GM20000 (cell line): ENCODE measurements at regions not wholly inside any gene's neighbourhood (a gene's known extent, or its start where the extent isn't known, plus 50 kb on each side); places are given as distances from the start of the nearest gene placed in this dataset.

Source experiments
- DNase-seq: peaks from one replicate; pipeline ENCODE4 v3.0.0; 2012; ENCODE audit warnings: low spot score
- TF ChIP-seq, protein P1 (sequence below): IDR thresholded peaks from 2 replicates; pipeline ENCODE4 v1.5.1; 2012; ENCODE audit warnings: mild to moderate bottlenecking, control low read depth; ENCODE audit errors: extremely low read depth, missing control alignments

DNA sequence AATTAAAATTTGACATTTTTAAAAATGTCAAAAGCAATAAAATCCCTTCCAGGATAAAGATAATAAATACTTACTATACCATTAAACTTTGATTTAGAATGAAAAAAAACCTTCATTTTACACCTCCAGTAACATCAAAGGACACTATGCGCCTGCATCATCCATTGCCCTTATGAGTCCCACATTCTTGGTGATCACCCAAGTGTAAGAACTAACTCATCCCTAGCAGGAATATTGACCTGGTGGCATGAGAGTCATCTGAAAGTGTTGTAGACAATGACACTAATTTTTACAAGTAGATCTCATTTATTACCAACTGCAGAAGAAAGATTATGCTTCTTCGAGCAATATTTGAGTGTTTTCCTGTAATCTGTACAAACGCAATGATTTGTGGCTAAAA is 1128.9 kb downstream of the EFNB2 start:
- DNase-seq = no peak
- TF ChIP-seq, protein P1, sequence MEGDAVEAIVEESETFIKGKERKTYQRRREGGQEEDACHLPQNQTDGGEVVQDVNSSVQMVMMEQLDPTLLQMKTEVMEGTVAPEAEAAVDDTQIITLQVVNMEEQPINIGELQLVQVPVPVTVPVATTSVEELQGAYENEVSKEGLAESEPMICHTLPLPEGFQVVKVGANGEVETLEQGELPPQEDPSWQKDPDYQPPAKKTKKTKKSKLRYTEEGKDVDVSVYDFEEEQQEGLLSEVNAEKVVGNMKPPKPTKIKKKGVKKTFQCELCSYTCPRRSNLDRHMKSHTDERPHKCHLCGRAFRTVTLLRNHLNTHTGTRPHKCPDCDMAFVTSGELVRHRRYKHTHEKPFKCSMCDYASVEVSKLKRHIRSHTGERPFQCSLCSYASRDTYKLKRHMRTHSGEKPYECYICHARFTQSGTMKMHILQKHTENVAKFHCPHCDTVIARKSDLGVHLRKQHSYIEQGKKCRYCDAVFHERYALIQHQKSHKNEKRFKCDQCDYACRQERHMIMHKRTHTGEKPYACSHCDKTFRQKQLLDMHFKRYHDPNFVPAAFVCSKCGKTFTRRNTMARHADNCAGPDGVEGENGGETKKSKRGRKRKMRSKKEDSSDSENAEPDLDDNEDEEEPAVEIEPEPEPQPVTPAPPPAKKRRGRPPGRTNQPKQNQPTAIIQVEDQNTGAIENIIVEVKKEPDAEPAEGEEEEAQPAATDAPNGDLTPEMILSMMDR = no peak

DNA sequence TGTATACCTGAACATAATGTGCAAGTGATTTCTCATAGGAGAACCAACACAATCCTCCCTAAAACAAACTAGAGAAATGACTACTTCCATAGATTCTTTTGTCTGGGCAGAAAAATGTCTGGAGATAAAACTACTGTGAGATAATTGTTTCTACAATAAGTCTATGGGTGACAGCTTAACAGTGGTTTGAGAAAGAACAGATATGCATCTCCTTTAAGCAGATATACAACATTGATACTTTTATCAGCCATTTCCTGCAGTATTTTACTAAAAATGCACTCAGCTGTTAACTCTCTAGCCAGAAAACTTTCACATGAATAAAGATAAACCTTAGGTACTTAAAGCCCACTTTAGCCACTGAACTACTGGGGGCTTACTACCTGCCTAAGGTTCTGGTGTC is 1132.4 kb downstream of the EFNB2 start:
- TF ChIP-seq, protein P1 = no peak
- DNase-seq = no peak

DNA sequence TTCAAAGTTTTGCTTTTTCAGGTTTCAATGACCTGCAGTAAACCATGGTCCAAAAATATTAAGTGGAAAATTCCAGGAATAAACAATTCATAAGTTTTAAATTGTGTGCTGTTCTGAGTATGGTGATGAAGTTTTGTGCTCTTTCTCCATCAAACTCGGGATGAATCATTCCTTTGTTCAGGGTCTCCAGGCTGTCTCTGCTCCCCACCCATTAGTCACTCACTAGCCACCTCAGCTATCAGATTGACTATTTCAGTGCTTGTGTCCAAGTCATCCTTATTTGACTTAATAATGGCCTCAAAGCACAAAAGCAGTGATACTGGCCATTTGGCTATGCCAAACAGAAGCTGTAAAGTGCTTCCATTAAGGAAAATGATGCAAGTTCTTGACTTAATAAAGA is 1140.4 kb downstream of the EFNB2 start:
- TF ChIP-seq, protein P1 = no peak
- no peak for DNase-seq

DNA sequence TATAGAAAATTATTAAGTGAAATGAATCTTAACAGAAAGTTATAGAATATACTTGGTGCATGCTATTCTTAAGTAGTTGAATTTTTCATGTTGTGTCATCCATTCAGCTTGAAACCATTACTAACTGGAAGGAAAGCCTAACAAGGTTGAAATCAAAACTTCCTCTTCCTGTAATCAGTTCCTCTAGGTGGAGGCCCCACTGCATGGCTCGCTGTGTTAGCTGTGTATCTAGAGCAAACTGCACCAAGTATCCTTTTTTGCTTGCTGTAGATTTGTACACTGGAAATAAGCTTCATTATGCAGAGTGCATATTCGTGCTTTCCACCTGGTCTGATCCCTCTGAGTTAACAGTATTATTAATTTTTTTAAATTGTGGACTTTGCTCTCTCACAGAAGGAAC is 1146.1 kb downstream of the EFNB2 start:
- TF ChIP-seq, protein P1 = no peak
- DNase-seq = no peak

DNA sequence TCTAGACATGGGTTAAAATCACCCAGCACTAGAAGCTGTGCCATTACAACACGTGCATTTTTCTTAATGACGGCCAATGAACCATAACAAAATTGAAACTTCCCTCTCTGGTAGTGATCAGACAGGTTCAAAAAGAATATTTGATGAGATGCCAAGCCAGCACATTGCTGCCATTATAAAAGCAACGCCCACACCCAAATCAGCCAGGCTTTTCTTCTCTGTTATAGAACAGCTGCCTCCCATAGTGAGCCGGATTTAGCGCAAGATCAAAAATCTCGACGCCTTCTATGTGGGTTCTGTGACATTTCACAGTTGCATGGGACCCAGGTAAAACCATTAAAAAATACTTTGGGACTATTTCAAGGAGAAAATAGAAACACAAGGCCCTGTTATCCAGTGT is 1158.0 kb downstream of the EFNB2 start:
- TF ChIP-seq, protein P1 = no peak
- no peak for DNase-seq

DNA sequence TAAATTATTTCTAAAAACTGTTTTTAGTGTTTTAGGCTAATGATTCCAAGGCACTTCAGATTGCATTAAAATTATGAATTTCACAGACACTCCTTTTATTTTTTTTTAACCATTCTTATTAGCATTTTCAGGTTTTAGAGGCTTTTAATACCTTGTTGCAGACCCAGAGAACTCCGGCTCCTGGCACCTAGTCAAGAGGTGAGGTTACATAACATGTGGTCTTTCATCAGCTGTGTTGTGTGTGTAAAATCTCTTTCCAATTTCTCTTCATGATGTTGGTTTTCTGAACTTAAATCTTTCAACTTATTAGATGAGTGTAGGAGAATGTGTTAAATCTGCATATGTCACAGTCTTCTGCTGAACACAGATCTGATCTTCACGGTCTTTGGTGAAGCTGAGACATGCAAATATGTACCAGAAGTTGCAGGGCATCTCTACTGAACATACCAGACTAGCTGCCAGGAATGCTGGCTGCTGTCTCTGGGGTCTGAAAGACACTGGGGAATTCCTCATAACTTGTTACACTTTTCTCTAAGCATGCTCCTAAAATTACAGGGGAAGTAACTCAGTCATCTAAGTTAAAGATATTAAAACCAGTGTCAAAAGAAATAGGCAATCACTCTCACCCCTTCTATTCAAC is 1165.3 kb downstream of the EFNB2 start:
- TF ChIP-seq, protein P1 = no peak
- DNase-seq = no peak

DNA sequence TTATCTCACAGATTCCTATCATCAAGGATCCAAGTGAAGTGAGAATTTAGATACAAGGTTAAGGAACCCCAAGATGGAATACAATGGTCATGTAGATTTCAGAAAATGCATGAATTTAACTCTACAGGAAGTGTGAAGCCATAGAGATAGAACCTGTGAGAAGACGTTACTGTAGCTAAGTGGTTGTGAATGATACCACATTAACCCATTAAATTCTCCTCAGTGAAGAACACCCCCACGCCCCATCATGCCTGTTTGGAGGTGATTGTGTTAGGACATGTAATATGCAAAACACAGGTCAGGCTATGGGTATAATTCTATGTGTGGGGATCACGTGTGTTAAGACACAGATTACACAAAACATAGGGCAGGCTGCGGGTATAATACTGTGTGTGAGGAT is 1166.7 kb downstream of the EFNB2 start:
- no peak for DNase-seq

More for the DNA sequence above, 1166.7 kb downstream of the EFNB2 start:
- TF ChIP-seq, protein P1 = no peak
